GM12878 (cell line): ENCODE measurements at regions not wholly inside any gene's neighbourhood (a gene's known extent, or its start where the extent isn't known, plus 50 kb on each side); places are given as distances from the start of the nearest gene placed in this dataset.

Experiments used
- ATAC-seq: fragments of 200-7000 bp; cut with Tn5 transposase; 3 replicates; pipeline ENCODE4 v1.9.1; 2020; ENCODE audit warnings: mild to moderate bottlenecking, moderate library complexity
- BruUV-seq: library from RNA; stranded (reverse); fragments of 400-500 nt; replicated peaks from 2 replicates; lab custom pipeline; 2021; lab: Mats Ljungman, UMichigan
- CTCF ChIA-PET: fragments of 300-600 bp; sonication (Branson Sonifier 250); formaldehyde crosslinking; extraction: SDS; loops from one replicate; lab custom pipeline; 2021; ENCODE audit warnings: inconsistent platforms; lab: Yijun Ruan, JAX
- POLR2A ChIA-PET: fragments of 350-600 bp; formaldehyde crosslinking; extraction: SDS; loops from one replicate; lab custom pipeline; 2021; ENCODE audit warnings: inconsistent platforms; lab: Charles Lee
- RAD21 ChIA-PET: fragments of 300-600 bp; sonication (Branson Sonifier 250); formaldehyde crosslinking; loops from one replicate; lab custom pipeline; 2023; ENCODE audit warnings: antibody characterized with exemption; ENCODE audit not compliant: unreplicated experiment; lab: Charles Lee
- SMC1A ChIA-PET: fragments of 300-600 bp; sonication (Branson Sonifier 250); formaldehyde crosslinking; loops from one replicate; lab custom pipeline; 2023; ENCODE audit not compliant: unreplicated experiment, uncharacterized antibody; lab: Charles Lee
- DNase-seq: peaks from one replicate; pipeline ENCODE4 v3.0.0-alpha.2; 2011; ENCODE audit warnings: low read depth, low spot score
- FAIRE-seq: peaks from 3 replicates; lab custom pipeline; 2011; peaks lifted over from hg19 to GRCh38; lab: Jason Lieb, UNC
- H2AFZ ChIP-seq: 2 replicates; pipeline ENCODE4 v1.6.0; 2011; ENCODE audit warnings: low read depth, low read length, control low read depth; ENCODE audit not compliant: control insufficient read depth
- H3K27ac ChIP-seq: 2 replicates; pipeline ENCODE4 v1.5.1; 2011; ENCODE audit warnings: control low read depth; ENCODE audit not compliant: control insufficient read depth, insufficient read depth
- H3K27me3 ChIP-seq, 2 experiments: replicated peaks in 1 of 2; 2 replicates each; pipeline versions ENCODE4 v1.6.0 to v1.6.1; 2011; ENCODE audit warnings: low read length in 1 of 2; ENCODE audit not compliant: control insufficient read depth in 2 of 2, insufficient read depth in 2 of 2
- H3K36me3 ChIP-seq, 2 experiments: 2 replicates each; pipeline ENCODE4 v1.5.1; 2011; ENCODE audit warnings: low read length in 1 of 2; ENCODE audit not compliant: control insufficient read depth in 2 of 2, insufficient read depth in 2 of 2
- H3K4me1 ChIP-seq: 2 replicates; pipeline ENCODE4 v1.6.1; 2011; ENCODE audit warnings: mild to moderate bottlenecking, low read length, moderate library complexity, mixed read lengths; ENCODE audit not compliant: control insufficient read depth, insufficient read depth
- H3K4me2 ChIP-seq: 2 replicates; pipeline ENCODE4 v1.6.0; 2011; ENCODE audit warnings: control low read depth; ENCODE audit not compliant: control insufficient read depth, insufficient read depth
- H3K4me3 ChIP-seq: fragments of 200-600 bp; sonication (generic); 2 replicates; pipeline ENCODE4 v1.5.1; 2016
- H3K79me2 ChIP-seq: 2 replicates; pipeline ENCODE4 v1.6.0; 2011; ENCODE audit warnings: low read length; ENCODE audit not compliant: control insufficient read depth, insufficient read depth
- H3K9ac ChIP-seq: 2 replicates; pipeline ENCODE4 v1.8.0; 2011; ENCODE audit warnings: low read length, control low read depth, mixed read lengths; ENCODE audit not compliant: control insufficient read depth, insufficient read depth
- H3K9me3 ChIP-seq: replicated peaks from 3 replicates; pipeline ENCODE4 v1.5.1; 2011; ENCODE audit warnings: mild to moderate bottlenecking, low read length; ENCODE audit not compliant: control insufficient read depth, insufficient read depth
- H4K20me1 ChIP-seq: 2 replicates; pipeline ENCODE4 v1.6.0; 2011; ENCODE audit not compliant: control insufficient read depth, insufficient read depth
- CBX5 ChIP-seq: sonication (generic); IDR thresholded peaks from 2 replicates; pipeline ENCODE4 v1.6.1; 2016; ENCODE audit warnings: low read depth, moderate library complexity, mild to moderate bottlenecking, inconsistent platforms
- CEBPZ ChIP-seq: fragments of 150-350 bp; IDR thresholded peaks from 2 replicates; pipeline ENCODE4 v1.6.1; 2016; ENCODE audit warnings: low read depth, low read length
- CHD2 ChIP-seq: IDR thresholded peaks from 2 replicates; pipeline ENCODE4 v1.6.1; 2011; ENCODE audit warnings: low read depth, low read length, improper control_type of control experiment, borderline replicate concordance
- CREM ChIP-seq: IDR thresholded peaks from 2 replicates; pipeline ENCODE4 v1.6.1; 2014; ENCODE audit warnings: antibody characterized with exemption, low read depth
- FOS ChIP-seq: IDR thresholded peaks from 3 replicates; pipeline ENCODE4 v1.6.1; 2011; ENCODE audit warnings: borderline replicate concordance; ENCODE audit not compliant: insufficient read length; ENCODE audit errors: extremely low read depth
- GABPA ChIP-seq: IDR thresholded peaks from 2 replicates; pipeline ENCODE4 v1.6.1; 2014; ENCODE audit warnings: antibody characterized with exemption, low read depth, mild to moderate bottlenecking, inconsistent platforms
- GATAD2B ChIP-seq: fragments of 450-650 bp; conservative IDR thresholded peaks from 2 replicates; pipeline ENCODE4 v1.6.1; 2017; ENCODE audit warnings: low read depth, mild to moderate bottlenecking, moderate library complexity
- HSF1 ChIP-seq: fragments of 150-350 bp; IDR thresholded peaks from 2 replicates; pipeline ENCODE4 v1.6.1; 2014; ENCODE audit warnings: mild to moderate bottlenecking, low read depth, low read length
- IKZF2 ChIP-seq, 2 experiments: fragments of 450-650 bp; IDR thresholded peaks; 2 replicates each; pipeline ENCODE4 v1.6.1; 2017; ENCODE audit warnings: mild to moderate bottlenecking in 2 of 2, moderate library complexity in 2 of 2
- NR2C1 ChIP-seq: fragments of 450-650 bp; IDR thresholded peaks from 2 replicates; pipeline ENCODE4 v1.6.1; 2017; ENCODE audit warnings: antibody characterized with exemption, mild to moderate bottlenecking, moderate library complexity
- NRF1 ChIP-seq: conservative IDR thresholded peaks from 2 replicates; pipeline ENCODE4 v1.6.1; 2011; ENCODE audit warnings: mild to moderate bottlenecking, low read depth, low read length, improper control_type of control experiment
- RAD51 ChIP-seq: fragments of 450-650 bp; IDR thresholded peaks from 2 replicates; pipeline ENCODE4 v1.6.1; 2016; ENCODE audit warnings: moderate library complexity, mild to moderate bottlenecking, inconsistent platforms
- RUNX3 ChIP-seq: IDR thresholded peaks from 2 replicates; pipeline ENCODE4 v1.6.1; 2012; ENCODE audit warnings: low read length, inconsistent platforms
- SREBF2 ChIP-seq: IDR thresholded peaks from 2 replicates; pipeline ENCODE4 v1.6.1; 2012; ENCODE audit warnings: mild to moderate bottlenecking, low read length
- SUZ12 ChIP-seq: fragments of 200-600 bp; sonication (generic); IDR thresholded peaks from one replicate; pipeline ENCODE4 v1.6.1; 2018; ENCODE audit warnings: antibody characterized with exemption, mild to moderate bottlenecking; ENCODE audit not compliant: unreplicated experiment
- TAF1 ChIP-seq: IDR thresholded peaks from 2 replicates; pipeline ENCODE4 v1.6.1; 2011; ENCODE audit warnings: mild to moderate bottlenecking, low read depth, low read length, borderline replicate concordance
- YBX1 ChIP-seq: fragments of 450-650 bp; IDR thresholded peaks from 2 replicates; pipeline ENCODE4 v1.6.1; 2016; ENCODE audit warnings: antibody characterized with exemption
- ZNF384 ChIP-seq: IDR thresholded peaks from 2 replicates; pipeline ENCODE4 v1.6.1; 2012; ENCODE audit warnings: low read depth, mild to moderate bottlenecking, low read length, improper control_type of control experiment, borderline replicate concordance
- WGBS: methylation state at CpG from one replicate; pipeline ENCODE4 v1.1.6; 2016; ENCODE audit warnings: low lambda C conversion rate; ENCODE audit not compliant: insufficient replicate concordance, insufficient coverage; ENCODE audit errors: missing lambda C conversion rate; 5-methylcytosine and 5-hydroxymethylcytosine counted together
- in situ Hi-C: fragments of 300-500 bp; cut with MboI; formaldehyde crosslinking; loops from 9 replicates; pipeline ENCODE4 v1.14.3; 2018; ENCODE audit warnings: mixed read lengths
- intact Hi-C: fragments of 100-400 bp; cut with micrococcal nuclease; formaldehyde crosslinking; loops from one replicate; pipeline ENCODE4 v1.14.2; 2022; ENCODE audit not compliant: unreplicated experiment

GRCh38 chr2:146597291-146597690 is 1247.5 kb upstream of the ACVR2A start:
- POLR2A ChIA-PET = no interaction called here
- CTCF ChIA-PET = no interaction called here
- Histone ChIP-seq H3K4me3 (no peak overlapping the region), H3K4me1 (no peaks in the 10 kb centered on the region), H4K20me1 (no peaks in the 10 kb centered on the region), H2AFZ (no peak overlapping the region), H3K9ac (no peak overlapping the region), H3K27me3 (no peaks in the 10 kb centered on the region), H3K4me2 (no peak overlapping the region), H3K27ac (no peak overlapping the region), H3K9me3 (no peaks in the 10 kb centered on the region), H3K79me2 (no peaks in the 10 kb centered on the region), H3K36me3 (no peaks in the 10 kb centered on the region)
- FAIRE-seq = no peak
- BruUV-seq = no TSS peak
- DNase-seq = no peak
- ATAC-seq = no peak
- in situ Hi-C loops (no loop called here), intact Hi-C loops (no loop called here)
- TF ChIP-seq CHD2 (no peak), RUNX3 (no peak), ZNF384 (no peak), SUZ12 (no peak), CREM (no peak), NR2C1 (no peak)
- SMC1A ChIA-PET = interaction anchor here (0.7 kb wide), 1 partner anchor 1140 kb away, joined by 3 read pairs; no protein-coding TSS in a partner anchor
- RAD21 ChIA-PET = no interaction called here

- SMC1A ChIA-PET = no interaction called here
- ATAC-seq = no peak
- TF ChIP-seq CBX5 (no peak), HSF1 (no peak), TAF1 (no peak), SREBF2 (no peak), YBX1 (no peak), IKZF2 (IDR thresholded peaks at IDR 0.05) (no peak), NRF1 (no peak), GATAD2B (no peak), CEBPZ (no peak), GABPA (no peak), FOS (no peak), RAD51 (no peak)
Measured at GRCh38 chr2:146591908-146592307, 1252.9 kb upstream of the ACVR2A start.

More at GRCh38 chr2:146591908-146592307, 1252.9 kb upstream of the ACVR2A start:
- no TSS peak for BruUV-seq
- no peak overlapping the region for H2AFZ ChIP-seq
- H3K4me3 ChIP-seq = no peak overlapping the region
- H3K9ac ChIP-seq = no peak overlapping the region
- H3K36me3 ChIP-seq = no peaks in the 10 kb centered on the region
- DNase-seq (no peak), FAIRE-seq (no peak)
- H3K27ac ChIP-seq = no peak overlapping the region
- intact Hi-C loops (no loop called here), in situ Hi-C loops (no loop called here)
- no peak overlapping the region for H3K4me2 ChIP-seq
- ChIA-PET CTCF (no interaction called here), RAD21 (no interaction called here), POLR2A (no interaction called here)
- WGBS = 39% methylated on average over 4 of the region's 4 CpGs
- no peaks in the 10 kb centered on the region for H4K20me1 ChIP-seq
- no peaks in the 10 kb centered on the region for H3K9me3 ChIP-seq
- H3K79me2 ChIP-seq = no peaks in the 10 kb centered on the region
- H3K4me1 ChIP-seq = no peaks in the 10 kb centered on the region
- H3K27me3 ChIP-seq = no peaks in the 10 kb centered on the region
